Activated CD4-positive, CD25-positive, alpha-beta regulatory T cell (primary cell): ENCODE measurements at regions not wholly inside any gene's neighbourhood (a gene's known extent, or its start where the extent isn't known, plus 50 kb on each side); places are given as distances from the start of the nearest gene placed in this dataset.

Source experiments
- DNase-seq, 4 experiments: peaks; one replicate each; lab custom pipeline; 2025; lab: John Stamatoyannopoulos, UW

- no peak for DNase-seq
Measured at GRCh38 chr6:44049989-44050871, 77.0 kb downstream of the MRPL14 start.

- DNase-seq: no peak
Measured at GRCh38 chr6:44049163-44049988, 77.9 kb downstream of the MRPL14 start.

GRCh38 chr6:44048277-44048676 lies 79.0 kb downstream of the MRPL14 start:
- no peak for DNase-seq

- DNase-seq: no peak
Measured at GRCh38 chr6:44047801-44048200, 79.5 kb downstream of the MRPL14 start.

- DNase-seq: no peak
Measured at GRCh38 chr6:44047179-44047546, 80.1 kb downstream of the MRPL14 start.

GRCh38 chr6:44046516-44047178 lies 80.6 kb downstream of the MRPL14 start:
- no peak for DNase-seq

- no peak for DNase-seq
Measured at GRCh38 chr6:44045672-44046015, 81.6 kb downstream of the MRPL14 start.

- DNase-seq: no peak
Measured at GRCh38 chr6:44044940-44045671, 82.1 kb downstream of the MRPL14 start.

- DNase-seq: no peak
Measured at GRCh38 chr6:44044154-44044539, 83.1 kb downstream of the MRPL14 start.

- DNase-seq: no peak
Measured at GRCh38 chr6:44043479-44044153, 83.6 kb downstream of the MRPL14 start.

- DNase-seq: no peak
Measured at GRCh38 chr6:44042989-44043478, 84.2 kb downstream of the MRPL14 start.

- DNase-seq: no peak
Measured at GRCh38 chr6:44042261-44042988, 84.8 kb downstream of the MRPL14 start.

GRCh38 chr6:44041461-44042260 lies 85.6 kb downstream of the MRPL14 start:
- DNase-seq: no peak

GRCh38 chr6:44040786-44041185 lies 86.5 kb downstream of the MRPL14 start:
- DNase-seq: no peak

- DNase-seq: no peak
Measured at GRCh38 chr6:44039839-44040350, 87.4 kb downstream of the MRPL14 start.

- no peak for DNase-seq
Measured at GRCh38 chr6:44039191-44039719, 88.0 kb downstream of the MRPL14 start.

- DNase-seq: no peak
Measured at GRCh38 chr6:44038543-44039065, 88.6 kb downstream of the MRPL14 start.

- DNase-seq: no peak
Measured at GRCh38 chr6:44037847-44038542, 89.3 kb downstream of the MRPL14 start.
